ENCODE measurements at regions not wholly inside any gene's neighbourhood (a gene's known extent, or its start where the extent isn't known, plus 50 kb on each side); places are given as distances from the start of the nearest gene placed in this dataset.
A peak's percentile ranks its signal among the peaks of the same experiment; 100 is the strongest.

- DNase-seq (ENCODE audit: low spot score) = peak; percentile 89
Measured at GRCh38 chr14:76926521-76927251, 100.5 kb downstream of the LRRC74A start.

- no peak for DNase-seq (ENCODE audit: low spot score)
Measured at GRCh38 chr14:76925097-76925441, 98.9 kb downstream of the LRRC74A start.

GRCh38 chr14:76924371-76925096 is 98.3 kb downstream of the LRRC74A start:
- DNase-seq (ENCODE audit: low spot score) = peak; percentile 48

- no peak for DNase-seq (ENCODE audit: low spot score)
Measured at GRCh38 chr14:76923431-76924370, 97.5 kb downstream of the LRRC74A start.

- no peak for DNase-seq (ENCODE audit: low spot score)
Measured at GRCh38 chr14:76922584-76922983, 96.4 kb downstream of the LRRC74A start.

- DNase-seq (ENCODE audit: low spot score) = no peak
Measured at GRCh38 chr14:76922092-76922491, 95.9 kb downstream of the LRRC74A start.

GRCh38 chr14:76921088-76921399 is 94.8 kb downstream of the LRRC74A start:
- no peak for DNase-seq (ENCODE audit: low spot score)

GRCh38 chr14:76920331-76921087 is 94.3 kb downstream of the LRRC74A start:
- peak; percentile 56 for DNase-seq (ENCODE audit: low spot score)

- peak; percentile 78 for DNase-seq (ENCODE audit: low spot score)
Measured at GRCh38 chr14:76919431-76920330, 93.5 kb downstream of the LRRC74A start.

All from hepatic stellate cell (primary cell).